IPS-11a (cell line): ENCODE measurements at regions not wholly inside any gene's neighbourhood (a gene's known extent, or its start where the extent isn't known, plus 50 kb on each side); places are given as distances from the start of the nearest gene placed in this dataset.
"Not testable (repeated sequence)": the region's sequence is repeated elsewhere in the genome, so short reads cannot be mapped to it uniquely, and the experiment has no call there.

Experiments
- H3K4me3 ChIP-seq: one replicate; pipeline ENCODE4 v1.5.1; 2013; ENCODE audit warnings: low read depth, low read length, control low read depth

- no peak overlapping the region for H3K4me3 ChIP-seq
Observed at GRCh38 chr9:107839371-107839770, 349.8 kb upstream of the KLF4 start.

GRCh38 chr9:107838766-107839165 lies 349.2 kb upstream of the KLF4 start:
- H3K4me3 ChIP-seq = no peak overlapping the region

GRCh38 chr9:107836300-107836699 lies 346.7 kb upstream of the KLF4 start:
- H3K4me3 ChIP-seq = no peak overlapping the region

- no peak overlapping the region for H3K4me3 ChIP-seq
Observed at GRCh38 chr9:107833295-107833694, 343.7 kb upstream of the KLF4 start.

GRCh38 chr9:107832871-107833270 lies 343.3 kb upstream of the KLF4 start:
- H3K4me3 ChIP-seq = no peak overlapping the region

GRCh38 chr9:107830479-107830878 lies 340.9 kb upstream of the KLF4 start:
- no peak overlapping the region for H3K4me3 ChIP-seq

GRCh38 chr9:107827884-107828283 lies 338.3 kb upstream of the KLF4 start:
- H3K4me3 ChIP-seq = no peak overlapping the region

GRCh38 chr9:107827304-107827703 lies 337.7 kb upstream of the KLF4 start:
- H3K4me3 ChIP-seq = no peak overlapping the region

- not testable (repeated sequence) for H3K4me3 ChIP-seq
Observed at GRCh38 chr9:107826688-107826983, 337.1 kb upstream of the KLF4 start.

GRCh38 chr9:107824556-107824955 lies 335.0 kb upstream of the KLF4 start:
- no peak overlapping the region for H3K4me3 ChIP-seq

GRCh38 chr9:107819772-107820565 lies 330.4 kb upstream of the KLF4 start:
- no peak overlapping the region for H3K4me3 ChIP-seq

- H3K4me3 ChIP-seq = not testable (repeated sequence)
Observed at GRCh38 chr9:107818503-107818829, 328.9 kb upstream of the KLF4 start.

- H3K4me3 ChIP-seq = not testable (repeated sequence)
Observed at GRCh38 chr9:107817595-107818502, 328.3 kb upstream of the KLF4 start.

- H3K4me3 ChIP-seq = no peak overlapping the region
Observed at GRCh38 chr9:107816561-107817021, 327.0 kb upstream of the KLF4 start.

GRCh38 chr9:107815782-107816560 lies 326.4 kb upstream of the KLF4 start:
- no peak overlapping the region for H3K4me3 ChIP-seq

- H3K4me3 ChIP-seq = no peak overlapping the region
Observed at GRCh38 chr9:107813287-107813686, 323.7 kb upstream of the KLF4 start.

- H3K4me3 ChIP-seq = no peak overlapping the region
Observed at GRCh38 chr9:107810461-107810961, 320.9 kb upstream of the KLF4 start.

- H3K4me3 ChIP-seq = no peak overlapping the region
Observed at GRCh38 chr9:107809871-107810460, 320.4 kb upstream of the KLF4 start.

GRCh38 chr9:107807183-107807582 lies 317.6 kb upstream of the KLF4 start:
- H3K4me3 ChIP-seq = no peak overlapping the region

- no peak overlapping the region for H3K4me3 ChIP-seq
Observed at GRCh38 chr9:107805201-107805600, 315.6 kb upstream of the KLF4 start.

GRCh38 chr9:107794259-107794658 lies 304.7 kb upstream of the KLF4 start:
- H3K4me3 ChIP-seq = no peak overlapping the region
